ENCODE measurements at regions not wholly inside any gene's neighbourhood (a gene's known extent, or its start where the extent isn't known, plus 50 kb on each side); places are given as distances from the start of the nearest gene placed in this dataset.

- 77 to 83% methylated on average over 4 of the region's 4 CpGs for WGBS, 2 donors
- DNase-seq (ENCODE audit: low spot score in 2 of 2): no peak
- H3K4me3 ChIP-seq (ENCODE audit: low read depth, poor library complexity, severe bottlenecking): no peak overlapping the region
- no peak for TF ChIP-seq CTCF (IDR thresholded peaks at IDR 0.05)
- no peak for TF ChIP-seq POLR2A (IDR thresholded peaks at IDR 0.05)
- intact Hi-C loops (cut with DNase I; ENCODE audit: low total_unique reads): no loop called here
These were observed 92.8 kb downstream of the ASCL1 start for GRCh38 chr12:103050273-103050672.

- H3K4me3 ChIP-seq (ENCODE audit: low read depth, poor library complexity, severe bottlenecking): no peak overlapping the region
- TF ChIP-seq POLR2A (IDR thresholded peaks at IDR 0.05) (no peak), CTCF (IDR thresholded peaks at IDR 0.05) (no peak)
These were observed 95.6 kb downstream of the ASCL1 start for GRCh38 chr12:103053089-103053488.

GRCh38 chr12:103073630-103074029, 116.2 kb downstream of the ASCL1 start:
- WGBS, 2 donors: 67 to 75% methylated on average over 3 of the region's 3 CpGs
- DNase-seq (ENCODE audit: low spot score in 2 of 2): no peak
- TF ChIP-seq POLR2A (IDR thresholded peaks at IDR 0.05): no peak
- no peak for TF ChIP-seq CTCF (IDR thresholded peaks at IDR 0.05)
- intact Hi-C loops (cut with DNase I; ENCODE audit: low total_unique reads): no loop called here
- no peak overlapping the region for H3K4me3 ChIP-seq (ENCODE audit: low read depth, poor library complexity, severe bottlenecking)

More at GRCh38 chr12:103053089-103053488, 95.6 kb downstream of the ASCL1 start:
- no peak for DNase-seq (ENCODE audit: low spot score in 2 of 2)
- intact Hi-C loops (cut with DNase I; ENCODE audit: low total_unique reads): no loop called here

GRCh38 chr12:103075848-103076247, 118.4 kb downstream of the ASCL1 start:
- intact Hi-C loops (cut with DNase I; ENCODE audit: low total_unique reads): no loop called here
- no peak overlapping the region for H3K4me3 ChIP-seq (ENCODE audit: low read depth, poor library complexity, severe bottlenecking)
- TF ChIP-seq CTCF (IDR thresholded peaks at IDR 0.05) (no peak), POLR2A (IDR thresholded peaks at IDR 0.05) (no peak)
- WGBS, 2 donors: 66 to 70% methylated on average over 2 of the region's 2 CpGs
- DNase-seq (ENCODE audit: low spot score in 2 of 2): no peak

- H3K4me3 ChIP-seq (ENCODE audit: low read depth, poor library complexity, severe bottlenecking): no peak overlapping the region
- TF ChIP-seq CTCF (IDR thresholded peaks at IDR 0.05) (no peak), POLR2A (IDR thresholded peaks at IDR 0.05) (no peak)
- DNase-seq (ENCODE audit: low spot score in 2 of 2): no peak
- intact Hi-C loops (cut with DNase I; ENCODE audit: low total_unique reads): no loop called here
- WGBS, 2 donors: 68 to 72% methylated on average over 1 of the region's 1 CpG
These were observed 119.8 kb downstream of the ASCL1 start for GRCh38 chr12:103077108-103077773.

GRCh38 chr12:103085541-103085940, 128.1 kb downstream of the ASCL1 start:
- WGBS, 2 donors: 77 to 81% methylated on average over 5 of the region's 5 CpGs
- intact Hi-C loops (cut with DNase I; ENCODE audit: low total_unique reads): no loop called here
- TF ChIP-seq POLR2A (IDR thresholded peaks at IDR 0.05): no peak
- no peak for TF ChIP-seq CTCF (IDR thresholded peaks at IDR 0.05)
- no peak overlapping the region for H3K4me3 ChIP-seq (ENCODE audit: low read depth, poor library complexity, severe bottlenecking)
- no peak for DNase-seq (ENCODE audit: low spot score in 2 of 2)

Measured in lower leg skin (tissue), 4 donors.